Gastrocnemius medialis (tissue), 4 donors: ENCODE measurements at regions not wholly inside any gene's neighbourhood (a gene's known extent, or its start where the extent isn't known, plus 50 kb on each side); places are given as distances from the start of the nearest gene placed in this dataset.

Experiments used
- POLR2A ChIP-seq, 2 donors: fragments of 450-650 bp; IDR thresholded peaks; one replicate each; pipeline ENCODE4 v1.6.1; 2017; ENCODE audit warnings: antibody characterized with exemption in 2 of 2, mild to moderate bottlenecking in 2 of 2, moderate library complexity in 2 of 2
- TF ChIP-seq, protein P1 (sequence below), 5 experiments: fragments of 450-650 bp in 3 of 5; fragments of 200-600 bp in 2 of 5; sonication (generic) in 2 of 5; IDR thresholded peaks in 4 of 5; conservative IDR thresholded peaks in 1 of 5; 1 replicate in 4 of 5; 2 replicates in 1 of 5; pipeline ENCODE4 v1.5.1; 2016 to 2019; ENCODE audit warnings: antibody characterized with exemption in 5 of 5, mild to moderate bottlenecking in 3 of 5, moderate library complexity in 3 of 5

- TF ChIP-seq, protein P1, sequence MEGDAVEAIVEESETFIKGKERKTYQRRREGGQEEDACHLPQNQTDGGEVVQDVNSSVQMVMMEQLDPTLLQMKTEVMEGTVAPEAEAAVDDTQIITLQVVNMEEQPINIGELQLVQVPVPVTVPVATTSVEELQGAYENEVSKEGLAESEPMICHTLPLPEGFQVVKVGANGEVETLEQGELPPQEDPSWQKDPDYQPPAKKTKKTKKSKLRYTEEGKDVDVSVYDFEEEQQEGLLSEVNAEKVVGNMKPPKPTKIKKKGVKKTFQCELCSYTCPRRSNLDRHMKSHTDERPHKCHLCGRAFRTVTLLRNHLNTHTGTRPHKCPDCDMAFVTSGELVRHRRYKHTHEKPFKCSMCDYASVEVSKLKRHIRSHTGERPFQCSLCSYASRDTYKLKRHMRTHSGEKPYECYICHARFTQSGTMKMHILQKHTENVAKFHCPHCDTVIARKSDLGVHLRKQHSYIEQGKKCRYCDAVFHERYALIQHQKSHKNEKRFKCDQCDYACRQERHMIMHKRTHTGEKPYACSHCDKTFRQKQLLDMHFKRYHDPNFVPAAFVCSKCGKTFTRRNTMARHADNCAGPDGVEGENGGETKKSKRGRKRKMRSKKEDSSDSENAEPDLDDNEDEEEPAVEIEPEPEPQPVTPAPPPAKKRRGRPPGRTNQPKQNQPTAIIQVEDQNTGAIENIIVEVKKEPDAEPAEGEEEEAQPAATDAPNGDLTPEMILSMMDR (IDR thresholded peaks at IDR 0.05 in 4 of 5, conservative IDR thresholded peaks at IDR 0.05 in 1 of 5), result no peak
- TF ChIP-seq POLR2A (IDR thresholded peaks at IDR 0.05), result no peak
Observed at GRCh38 chr15:92244703-92245102, 149.0 kb upstream of the ST8SIA2 start.
